ENCODE measurements at regions not wholly inside any gene's neighbourhood (a gene's known extent, or its start where the extent isn't known, plus 50 kb on each side); places are given as distances from the start of the nearest gene placed in this dataset.

DNA sequence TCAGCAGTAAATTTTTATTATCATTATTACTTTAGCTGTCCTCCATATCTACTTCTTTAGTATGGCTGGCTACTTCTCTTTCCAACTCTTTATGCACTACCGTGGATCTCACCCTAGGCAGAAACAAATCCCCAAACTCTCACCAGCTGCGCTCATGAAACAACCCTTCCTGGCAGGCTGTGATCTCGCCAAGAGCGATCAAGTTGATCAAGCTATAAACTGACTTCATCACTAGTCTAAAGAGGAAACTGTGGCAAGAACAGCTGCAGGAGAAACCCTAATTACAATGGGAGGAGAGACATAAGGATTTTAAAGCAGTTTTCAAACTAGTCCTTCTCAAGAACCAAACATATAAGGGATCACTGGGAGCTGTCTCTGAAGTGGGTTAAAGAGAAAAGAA is 160.5 kb upstream of the PRSS58 start:
- no peaks in the 10 kb centered on the region for H3K9me3 Mint-ChIP-seq
- ATAC-seq (no peak), DNase-seq (ENCODE audit: low spot score in 2 of 2) (no peak)
- H3K27ac Mint-ChIP-seq = no peak overlapping the region
- no peaks in the 10 kb centered on the region for H3K36me3 Mint-ChIP-seq

- no peaks in the 10 kb centered on the region for H3K36me3 Mint-ChIP-seq
- H3K27ac Mint-ChIP-seq = no peak overlapping the region
- no peak for ATAC-seq
Measured at GRCh38 chr7:142414915-142415314, 157.1 kb upstream of the PRSS58 start.

GRCh38 chr7:142414135-142414534 is 156.3 kb upstream of the PRSS58 start:
- DNase-seq (ENCODE audit: low spot score in 2 of 2) = no peak
- Mint-ChIP-seq H3K9me3 (no peaks in the 10 kb centered on the region), H3K27ac (no peak overlapping the region), H3K36me3 (no peaks in the 10 kb centered on the region)
- no peak for ATAC-seq

More at GRCh38 chr7:142414915-142415314, 157.1 kb upstream of the PRSS58 start:
- DNase-seq (ENCODE audit: low spot score in 2 of 2) = no peak
- H3K9me3 Mint-ChIP-seq = no peaks in the 10 kb centered on the region

DNA sequence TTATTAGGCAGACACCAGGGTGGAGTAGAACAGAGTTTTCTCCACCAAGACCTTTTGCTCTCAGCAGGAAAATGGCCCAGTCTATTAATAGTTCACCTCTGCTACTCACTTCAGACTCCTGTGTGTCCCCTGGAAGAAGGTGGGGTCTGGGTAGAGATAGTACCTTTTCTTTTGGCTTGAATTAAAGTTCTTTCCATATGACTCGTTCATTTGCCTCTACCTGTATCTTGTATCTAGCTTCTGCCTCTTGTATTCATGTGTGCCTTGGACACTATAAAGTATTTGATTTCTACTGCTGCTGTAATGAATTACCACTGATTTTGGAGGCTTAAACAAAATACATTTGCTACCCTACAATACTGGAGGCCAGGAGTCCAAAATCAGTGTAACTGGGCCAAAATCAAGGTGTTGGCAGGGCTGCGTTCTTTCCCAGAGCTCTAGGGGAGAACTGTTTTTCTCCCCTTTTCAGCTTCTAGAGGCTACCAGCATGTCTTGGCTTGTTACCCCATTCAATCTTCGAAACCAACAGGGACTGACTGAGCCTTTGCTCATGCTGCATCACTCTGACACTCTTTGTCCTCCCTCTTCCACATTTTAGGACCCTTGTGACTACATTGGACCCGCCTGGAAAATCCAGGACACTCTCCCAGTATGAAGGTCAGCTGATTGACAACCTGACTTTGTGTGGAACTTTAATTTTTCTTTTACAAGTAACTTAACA is 155.6 kb upstream of the PRSS58 start:
- no peaks in the 10 kb centered on the region for H3K9me3 Mint-ChIP-seq
- H3K36me3 Mint-ChIP-seq = no peaks in the 10 kb centered on the region
- ATAC-seq = no peak
- no peak for DNase-seq (ENCODE audit: low spot score in 2 of 2)
- no peak overlapping the region for H3K27ac Mint-ChIP-seq

GRCh38 chr7:142412551-142413193 is 154.8 kb upstream of the PRSS58 start:
- DNase-seq (ENCODE audit: low spot score in 2 of 2) = peak in 1 of 2 donors; percentile 38
- no peaks in the 10 kb centered on the region for H3K36me3 Mint-ChIP-seq
- H3K27ac Mint-ChIP-seq = peak overlapping the region in 1 of 2 donors; percentile 42
- H3K9me3 Mint-ChIP-seq = no peaks in the 10 kb centered on the region
- peak; percentile 80 to 82 for ATAC-seq

- no peaks in the 10 kb centered on the region for H3K36me3 Mint-ChIP-seq
- no peaks in the 10 kb centered on the region for H3K9me3 Mint-ChIP-seq
- DNase-seq (ENCODE audit: low spot score in 2 of 2) = no peak
- H3K27ac Mint-ChIP-seq = no peak overlapping the region
- no peak for ATAC-seq
Measured at GRCh38 chr7:142409471-142409870, 151.6 kb upstream of the PRSS58 start.

DNA sequence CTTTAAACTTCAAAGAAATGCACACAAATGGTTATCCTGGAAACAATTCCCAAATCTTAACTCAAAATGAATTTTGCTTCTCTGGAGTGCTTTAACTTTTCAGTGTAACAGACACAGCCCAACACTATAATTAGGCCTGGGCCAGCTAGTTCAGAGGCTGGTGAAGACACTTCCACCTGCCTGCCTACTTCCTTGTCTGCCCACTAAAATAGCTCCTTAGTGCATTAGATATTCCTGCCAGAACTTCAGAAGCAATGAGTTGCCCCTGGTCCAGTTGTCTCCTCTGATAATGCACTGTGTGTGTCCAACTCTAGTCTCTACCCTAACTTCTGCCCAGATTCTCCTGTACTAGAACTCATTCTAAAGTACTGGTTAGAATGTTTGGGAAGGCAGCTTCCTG is 150.9 kb upstream of the PRSS58 start:
- DNase-seq (ENCODE audit: low spot score in 2 of 2) = no peak
- no peaks in the 10 kb centered on the region for H3K36me3 Mint-ChIP-seq
- no peak for ATAC-seq
- H3K9me3 Mint-ChIP-seq = no peaks in the 10 kb centered on the region
- H3K27ac Mint-ChIP-seq = no peak overlapping the region

DNA sequence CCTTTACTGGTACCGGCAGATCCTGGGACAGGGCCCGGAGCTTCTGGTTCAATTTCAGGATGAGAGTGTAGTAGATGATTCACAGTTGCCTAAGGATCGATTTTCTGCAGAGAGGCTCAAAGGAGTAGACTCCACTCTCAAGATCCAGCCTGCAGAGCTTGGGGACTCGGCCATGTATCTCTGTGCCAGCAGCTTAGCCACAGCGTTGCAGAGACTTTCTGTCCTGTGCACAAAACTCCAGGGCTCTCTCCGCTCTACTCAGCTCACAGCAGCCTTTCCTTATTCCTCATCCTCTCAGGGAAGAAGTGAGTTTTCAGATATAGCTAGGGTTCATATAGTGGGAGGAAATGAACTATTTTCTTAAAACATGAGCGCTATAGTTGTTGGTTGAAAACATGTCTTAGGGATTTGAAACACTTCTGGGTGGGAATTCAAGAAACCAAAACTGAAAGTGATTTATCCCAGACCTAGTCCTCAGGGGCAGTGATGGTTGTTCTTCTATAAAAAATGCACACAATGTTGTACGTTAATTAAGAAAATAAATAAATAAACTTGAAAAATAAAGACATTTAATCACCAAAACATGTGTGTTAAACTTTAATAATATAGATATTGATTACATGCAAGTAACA is 150.2 kb upstream of the PRSS58 start:
- DNase-seq (ENCODE audit: low spot score in 2 of 2) = no peak
- H3K27ac Mint-ChIP-seq = no peak overlapping the region
- no peaks in the 10 kb centered on the region for H3K9me3 Mint-ChIP-seq
- no peak for ATAC-seq
- no peaks in the 10 kb centered on the region for H3K36me3 Mint-ChIP-seq

DNA sequence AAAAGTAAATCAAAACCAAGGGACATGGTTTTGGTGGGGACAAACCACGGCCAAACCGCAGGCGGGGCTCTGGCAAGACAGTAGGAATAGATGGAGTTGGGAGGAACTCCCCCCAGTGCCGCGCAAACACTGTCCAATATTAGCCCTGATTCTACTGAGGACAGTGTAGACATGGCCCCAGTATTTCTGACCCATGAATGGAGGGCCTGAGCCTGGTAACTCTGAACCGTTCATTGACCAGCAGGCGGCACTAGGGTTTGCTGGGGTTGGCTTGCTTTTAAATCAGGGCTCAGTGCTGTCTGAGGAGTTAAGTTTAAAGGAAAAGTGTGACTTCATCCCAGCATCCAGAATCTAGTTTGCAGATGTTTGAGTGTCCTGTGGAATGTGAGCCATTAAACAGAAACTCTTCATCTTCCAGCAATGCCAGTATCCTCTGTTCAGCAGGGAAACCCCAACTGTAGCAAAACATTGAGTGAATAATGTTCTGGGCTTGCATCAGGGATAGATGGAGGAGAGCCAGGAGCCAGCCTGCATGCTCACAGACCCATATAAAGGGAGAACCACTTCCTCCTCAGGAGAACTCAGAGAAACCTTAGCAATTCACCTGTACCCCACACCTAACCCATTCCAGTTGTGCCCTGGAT is 147.4 kb upstream of the PRSS58 start:
- H3K27ac Mint-ChIP-seq = no peak overlapping the region
- H3K36me3 Mint-ChIP-seq = no peaks in the 10 kb centered on the region
- no peaks in the 10 kb centered on the region for H3K9me3 Mint-ChIP-seq
- ATAC-seq (no peak), DNase-seq (ENCODE audit: low spot score in 2 of 2) (no peak)

DNA sequence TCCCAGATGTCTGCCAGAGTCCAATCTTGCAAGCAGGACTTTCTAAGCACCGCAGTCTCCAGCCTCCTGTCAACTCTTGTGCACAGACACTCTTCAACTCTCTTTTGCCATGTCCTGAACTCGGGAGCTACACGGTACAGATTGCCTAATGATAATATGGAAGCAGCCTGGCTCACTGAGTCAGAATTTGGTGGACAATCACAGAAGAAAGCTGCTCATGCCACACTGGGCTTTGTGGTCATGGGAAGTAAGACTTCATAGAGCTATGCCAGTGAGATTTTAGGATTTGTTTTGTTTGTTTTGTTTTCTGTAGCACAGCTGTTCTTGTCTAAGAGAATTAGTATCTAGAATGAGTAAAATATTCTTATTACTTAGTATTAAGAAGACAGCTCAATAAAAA is 144.1 kb upstream of the PRSS58 start:
- ATAC-seq (no peak), DNase-seq (ENCODE audit: low spot score in 2 of 2) (no peak)
- H3K36me3 Mint-ChIP-seq = no peaks in the 10 kb centered on the region
- no peaks in the 10 kb centered on the region for H3K9me3 Mint-ChIP-seq
- no peak overlapping the region for H3K27ac Mint-ChIP-seq

GRCh38 chr7:142400042-142400533 is 142.2 kb upstream of the PRSS58 start:
- H3K36me3 Mint-ChIP-seq = no peaks in the 10 kb centered on the region
- no peaks in the 10 kb centered on the region for H3K9me3 Mint-ChIP-seq
- peak in 1 of 2 donors; percentile 39 for ATAC-seq
- no peak for DNase-seq (ENCODE audit: low spot score in 2 of 2)
- no peak overlapping the region for H3K27ac Mint-ChIP-seq

DNA sequence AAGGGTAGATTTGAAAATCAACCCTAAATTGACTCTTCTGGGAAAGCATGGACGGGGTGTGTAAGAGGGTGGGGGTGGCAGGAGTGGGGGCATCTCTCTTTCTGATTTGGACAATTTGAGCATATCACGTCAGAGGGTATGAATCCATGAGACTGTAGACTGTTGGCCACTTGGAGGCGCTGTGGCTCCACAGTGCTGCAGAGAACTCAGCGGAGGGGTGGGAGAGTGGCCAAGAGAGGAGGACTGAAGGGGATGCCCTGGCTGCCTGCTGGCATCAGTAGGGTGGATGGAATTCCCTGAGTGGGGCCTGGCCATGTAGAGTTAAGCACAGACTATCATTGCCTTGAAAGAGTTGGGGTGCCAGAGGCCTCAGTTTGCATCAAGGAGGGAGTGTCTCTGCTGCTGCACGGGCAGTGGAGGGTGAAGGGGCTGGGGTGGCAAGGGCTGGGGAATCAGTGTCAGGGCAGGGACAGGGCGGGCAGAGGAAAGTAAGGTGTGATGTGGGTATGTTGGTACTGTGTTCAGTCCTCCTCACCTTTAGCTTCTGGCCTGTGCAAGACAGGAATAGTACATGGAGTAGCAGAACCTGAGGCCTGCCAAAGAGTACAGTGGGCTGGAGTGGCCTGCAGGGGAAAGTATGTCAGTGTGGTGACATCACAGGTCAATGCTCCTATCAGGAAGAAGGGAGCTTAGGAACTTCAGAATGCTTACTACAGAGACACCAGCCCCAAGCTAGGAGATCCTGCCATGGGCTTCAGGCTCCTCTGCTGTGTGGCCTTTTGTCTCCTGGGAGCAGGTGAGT is 133.5 kb upstream of the PRSS58 start:
- no peaks in the 10 kb centered on the region for H3K9me3 Mint-ChIP-seq
- DNase-seq (ENCODE audit: low spot score in 2 of 2) (peak in 1 of 2 donors; percentile 61), ATAC-seq (peak; percentile 75 to 89)
- peak overlapping the region in 1 of 2 donors; percentile 75 for H3K27ac Mint-ChIP-seq
- no peaks in the 10 kb centered on the region for H3K36me3 Mint-ChIP-seq

DNA sequence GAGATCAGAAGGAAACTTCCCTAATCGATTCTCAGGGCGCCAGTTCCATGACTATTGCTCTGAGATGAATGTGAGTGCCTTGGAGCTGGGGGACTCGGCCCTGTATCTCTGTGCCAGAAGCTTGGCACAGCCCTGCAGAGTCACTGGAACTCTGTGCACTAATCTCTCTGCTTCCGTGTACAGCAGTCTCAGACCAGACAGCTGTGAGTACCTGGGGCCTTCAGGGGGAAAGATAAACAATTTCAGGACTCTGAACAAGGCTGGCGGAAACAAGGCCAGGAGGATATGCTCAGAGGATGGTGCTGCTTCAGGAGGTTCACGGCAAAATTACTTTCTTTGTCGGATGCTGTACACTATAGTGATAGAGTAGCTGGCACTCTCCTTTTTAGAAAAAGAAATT is 131.7 kb upstream of the PRSS58 start:
- no peak for DNase-seq (ENCODE audit: low spot score in 2 of 2)

DNA sequence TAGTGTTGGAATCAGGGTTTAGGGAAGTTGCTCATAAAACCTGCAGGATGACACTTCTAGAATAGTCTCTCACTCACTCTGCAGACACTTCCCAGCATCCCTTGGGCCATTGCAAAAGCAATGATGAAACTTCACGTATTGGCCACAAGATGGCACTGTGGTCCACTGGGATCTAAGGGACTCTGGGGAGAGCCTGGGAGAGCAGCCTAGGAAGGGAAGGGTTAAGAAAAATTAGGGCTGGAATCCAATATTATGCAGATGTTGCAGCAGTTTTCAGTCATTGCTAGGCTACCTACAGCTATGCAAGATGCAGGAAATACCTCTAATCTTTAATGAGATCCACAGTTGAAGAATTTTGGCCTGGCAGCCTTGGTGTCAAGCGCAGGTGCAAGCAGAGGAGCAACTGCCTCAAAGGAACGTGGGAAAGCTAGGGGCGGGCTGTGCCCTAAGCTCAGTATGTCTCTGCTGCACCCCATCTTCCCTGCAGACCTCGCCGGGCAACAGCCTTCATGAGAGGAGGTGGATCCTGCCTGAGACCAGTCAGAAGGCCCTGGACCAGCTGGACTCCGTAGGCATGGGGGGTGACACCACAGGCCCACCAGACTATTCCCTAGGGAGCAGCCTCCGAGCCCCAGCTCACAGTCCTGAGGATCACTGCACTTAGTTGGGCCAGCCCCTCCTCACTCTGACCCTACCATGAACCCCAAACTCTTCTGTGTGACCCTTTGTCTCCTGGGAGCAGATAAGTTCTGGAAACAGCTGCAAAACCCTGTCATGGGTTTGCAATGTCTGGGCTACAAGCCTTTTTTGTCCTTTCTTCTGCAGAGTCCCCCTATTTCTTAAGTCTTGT is 127.9 kb upstream of the PRSS58 start:
- peak; percentile 22 to 58 for ATAC-seq
- no peaks in the 10 kb centered on the region for H3K36me3 Mint-ChIP-seq
- H3K9me3 Mint-ChIP-seq = no peaks in the 10 kb centered on the region
- peak in 1 of 2 donors; percentile 51 for DNase-seq (ENCODE audit: low spot score in 2 of 2)
- H3K27ac Mint-ChIP-seq = peak overlapping the region in 1 of 2 donors; percentile 94

More for the DNA sequence above, 131.7 kb upstream of the PRSS58 start:
- H3K27ac Mint-ChIP-seq = peak overlapping the region in 1 of 2 donors; percentile 53
- no peaks in the 10 kb centered on the region for H3K36me3 Mint-ChIP-seq
- ATAC-seq = no peak
- no peaks in the 10 kb centered on the region for H3K9me3 Mint-ChIP-seq

DNA sequence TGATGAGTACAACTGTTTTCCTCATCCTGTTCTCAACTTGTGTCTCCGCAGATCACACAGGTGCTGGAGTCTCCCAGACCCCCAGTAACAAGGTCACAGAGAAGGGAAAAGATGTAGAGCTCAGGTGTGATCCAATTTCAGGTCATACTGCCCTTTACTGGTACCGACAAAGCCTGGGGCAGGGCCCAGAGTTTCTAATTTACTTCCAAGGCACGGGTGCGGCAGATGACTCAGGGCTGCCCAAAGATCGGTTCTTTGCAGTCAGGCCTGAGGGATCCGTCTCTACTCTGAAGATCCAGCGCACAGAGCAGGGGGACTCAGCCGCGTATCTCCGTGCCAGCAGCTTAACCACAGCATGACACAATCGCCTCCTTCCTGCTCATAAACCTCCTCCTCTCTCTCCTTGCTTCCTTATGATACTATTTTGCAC is 126.7 kb upstream of the PRSS58 start:
- H3K27ac Mint-ChIP-seq = peak overlapping the region; percentile 83 to 94
- ATAC-seq (peak; percentile 82 to 90), DNase-seq (ENCODE audit: low spot score in 2 of 2) (peak; percentile 18 to 66)
- H3K9me3 Mint-ChIP-seq = no peaks in the 10 kb centered on the region
- H3K36me3 Mint-ChIP-seq = no peaks in the 10 kb centered on the region

Measured in activated naive CD4-positive, alpha-beta T cell treated with anti-CD3 and anti-CD28 coated beads, Interleukin-2, amount 50 U/mL, for 72 hours (primary cell).